ENCODE measurements at regions not wholly inside any gene's neighbourhood (a gene's known extent, or its start where the extent isn't known, plus 50 kb on each side); places are given as distances from the start of the nearest gene placed in this dataset.

DNA sequence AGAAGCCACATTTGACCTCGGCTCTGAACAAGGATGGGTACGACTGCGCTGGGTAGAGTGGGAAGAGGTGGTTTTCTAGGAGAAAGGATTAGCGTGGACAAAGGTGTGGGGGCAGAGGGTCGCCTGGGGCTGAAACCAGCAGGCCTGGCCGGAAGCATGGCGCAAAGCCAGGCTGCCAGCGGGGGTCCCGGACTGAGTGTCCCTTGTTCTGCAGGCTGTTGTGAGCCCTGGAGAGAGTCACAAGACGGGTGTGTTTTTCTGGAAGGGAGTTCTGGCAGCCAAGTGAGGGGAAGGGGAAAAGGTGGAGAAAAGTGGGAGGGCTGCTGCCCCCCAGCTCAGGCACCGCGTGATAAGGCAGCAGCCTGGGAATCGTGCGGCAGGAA is 98.5 kb upstream of the MEF2A start:
- TF ChIP-seq, protein P1, sequence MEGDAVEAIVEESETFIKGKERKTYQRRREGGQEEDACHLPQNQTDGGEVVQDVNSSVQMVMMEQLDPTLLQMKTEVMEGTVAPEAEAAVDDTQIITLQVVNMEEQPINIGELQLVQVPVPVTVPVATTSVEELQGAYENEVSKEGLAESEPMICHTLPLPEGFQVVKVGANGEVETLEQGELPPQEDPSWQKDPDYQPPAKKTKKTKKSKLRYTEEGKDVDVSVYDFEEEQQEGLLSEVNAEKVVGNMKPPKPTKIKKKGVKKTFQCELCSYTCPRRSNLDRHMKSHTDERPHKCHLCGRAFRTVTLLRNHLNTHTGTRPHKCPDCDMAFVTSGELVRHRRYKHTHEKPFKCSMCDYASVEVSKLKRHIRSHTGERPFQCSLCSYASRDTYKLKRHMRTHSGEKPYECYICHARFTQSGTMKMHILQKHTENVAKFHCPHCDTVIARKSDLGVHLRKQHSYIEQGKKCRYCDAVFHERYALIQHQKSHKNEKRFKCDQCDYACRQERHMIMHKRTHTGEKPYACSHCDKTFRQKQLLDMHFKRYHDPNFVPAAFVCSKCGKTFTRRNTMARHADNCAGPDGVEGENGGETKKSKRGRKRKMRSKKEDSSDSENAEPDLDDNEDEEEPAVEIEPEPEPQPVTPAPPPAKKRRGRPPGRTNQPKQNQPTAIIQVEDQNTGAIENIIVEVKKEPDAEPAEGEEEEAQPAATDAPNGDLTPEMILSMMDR (IDR thresholded peaks at IDR 0.05; ENCODE audit: poor library complexity) = no peak
- no peak for TF ChIP-seq EZH2 (IDR thresholded peaks at IDR 0.05; ENCODE audit: borderline replicate concordance)
